ENCODE measurements at regions not wholly inside any gene's neighbourhood (a gene's known extent, or its start where the extent isn't known, plus 50 kb on each side); places are given as distances from the start of the nearest gene placed in this dataset.
A peak's percentile ranks its signal among the peaks of the same experiment; 100 is the strongest.

DNA sequence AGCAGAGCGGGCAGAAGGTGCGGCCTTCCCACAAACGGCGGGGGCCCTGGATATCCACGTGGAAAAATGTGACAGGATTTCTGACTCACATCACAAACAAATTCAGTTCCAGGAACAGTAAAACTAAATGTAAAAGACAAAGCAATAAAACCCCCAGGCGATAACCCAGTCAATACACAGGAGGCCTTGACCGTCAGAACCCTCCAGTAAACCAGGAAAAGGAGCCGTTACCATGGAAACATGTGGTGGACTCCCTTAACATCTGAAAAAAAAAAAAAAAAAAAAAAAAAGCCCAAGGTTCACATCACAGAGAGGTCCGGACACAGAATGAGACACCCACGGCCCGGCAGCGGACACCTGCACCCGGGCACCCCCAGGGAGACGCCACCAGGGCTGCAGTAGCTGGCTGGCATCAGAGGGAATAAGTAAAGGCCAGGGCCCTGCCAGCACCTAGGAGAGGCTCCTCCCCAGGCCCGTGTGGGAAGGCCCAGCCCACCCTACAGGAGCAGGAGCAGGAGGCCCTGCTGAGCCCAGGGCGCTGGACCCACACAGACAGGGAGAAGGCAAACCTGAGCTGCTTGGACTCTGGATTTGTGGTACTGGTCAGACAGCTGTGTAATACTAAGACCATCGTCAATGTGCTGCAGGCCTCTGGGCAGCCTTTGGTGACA is 83.7 kb downstream of the TMEM18 start:
- Histone ChIP-seq H3K4me3 (ENCODE audit: low read length in 2 of 2) (no peak overlapping the region), H3K9me3 (replicated peaks in 1 of 2; ENCODE audit: control insufficient read depth in 2 of 2, insufficient read depth in 1 of 2, low read depth in 1 of 2, low read length in 2 of 2) (peaks cover 0 to 5% of the 10 kb centered on the region in 2 donors), H3K9ac (ENCODE audit: low read depth, low read length, poor library complexity) (no peak overlapping the region), H3K14ac (ENCODE audit: low read length) (no peak overlapping the region), H3K79me1 (ENCODE audit: low read depth, low read length) (no peaks in the 10 kb centered on the region), H3K27me3 (ENCODE audit: control insufficient read depth in 3 of 3, insufficient read depth in 3 of 3, low read depth in 1 of 3, low read length in 3 of 3) (no peaks in the 10 kb centered on the region), H3K4ac (ENCODE audit: low read length) (no peak overlapping the region), H2BK5ac (ENCODE audit: low read length) (no peak overlapping the region), H3K4me2 (ENCODE audit: insufficient read depth, low read length, poor library complexity, severe bottlenecking) (no peak overlapping the region), H2BK12ac (ENCODE audit: low read length) (no peak overlapping the region), H3K23ac (ENCODE audit: low read depth, low read length, poor library complexity) (no peak overlapping the region), H2AK5ac (ENCODE audit: low read depth, low read length) (no peak overlapping the region), H2BK120ac (ENCODE audit: low read depth, low read length) (no peak overlapping the region), H2BK15ac (ENCODE audit: low read length) (no peak overlapping the region), H2AFZ (ENCODE audit: low read length) (no peak overlapping the region), H3K4me1 (ENCODE audit: control insufficient read depth in 2 of 2, insufficient read depth in 1 of 2, low read depth in 1 of 2, low read length in 2 of 2) (no peaks in the 10 kb centered on the region), H3K18ac (ENCODE audit: low read length) (peak overlapping the region; percentile 77), H3K27ac (replicated peaks; ENCODE audit: low read length) (no peak overlapping the region), H4K8ac (ENCODE audit: low read depth, low read length) (no peak overlapping the region), H3K36me3 (replicated peaks in 1 of 2; ENCODE audit: control insufficient read depth in 2 of 2, insufficient read depth in 2 of 2, low read length in 2 of 2) (no peaks in the 10 kb centered on the region), H4K91ac (ENCODE audit: low read depth, low read length, poor library complexity) (no peak overlapping the region)
- no peak for DNase-seq (ENCODE audit: low spot score)
- WGBS, 2 donors (ENCODE audit: extremely low coverage in 2 of 2, insufficient read length in 2 of 2, insufficient replicate concordance in 1 of 2): no CpG with 5 or more reads among the region's 17 CpGs

GRCh38 chr2:592737-593136 is 84.5 kb downstream of the TMEM18 start:
- Histone ChIP-seq H3K23ac (ENCODE audit: low read depth, low read length, poor library complexity) (no peak overlapping the region), H3K79me1 (ENCODE audit: low read depth, low read length) (no peaks in the 10 kb centered on the region), H3K27me3 (ENCODE audit: control insufficient read depth in 3 of 3, insufficient read depth in 3 of 3, low read depth in 1 of 3, low read length in 3 of 3) (no peaks in the 10 kb centered on the region), H3K14ac (ENCODE audit: low read length) (no peak overlapping the region), H2BK15ac (ENCODE audit: low read length) (no peak overlapping the region), H3K4me3 (ENCODE audit: low read length in 2 of 2) (no peak overlapping the region), H3K18ac (ENCODE audit: low read length) (no peak overlapping the region), H3K4me2 (ENCODE audit: insufficient read depth, low read length, poor library complexity, severe bottlenecking) (no peak overlapping the region), H4K91ac (ENCODE audit: low read depth, low read length, poor library complexity) (no peak overlapping the region), H2BK5ac (ENCODE audit: low read length) (no peak overlapping the region), H2BK120ac (ENCODE audit: low read depth, low read length) (no peak overlapping the region), H3K36me3 (replicated peaks in 1 of 2; ENCODE audit: control insufficient read depth in 2 of 2, insufficient read depth in 2 of 2, low read length in 2 of 2) (no peaks in the 10 kb centered on the region), H2BK12ac (ENCODE audit: low read length) (no peak overlapping the region), H2AFZ (ENCODE audit: low read length) (no peak overlapping the region), H4K8ac (ENCODE audit: low read depth, low read length) (no peak overlapping the region), H3K4ac (ENCODE audit: low read length) (no peak overlapping the region), H2AK5ac (ENCODE audit: low read depth, low read length) (no peak overlapping the region), H3K4me1 (ENCODE audit: control insufficient read depth in 2 of 2, insufficient read depth in 1 of 2, low read depth in 1 of 2, low read length in 2 of 2) (no peaks in the 10 kb centered on the region), H3K9me3 (replicated peaks in 1 of 2; ENCODE audit: control insufficient read depth in 2 of 2, insufficient read depth in 1 of 2, low read depth in 1 of 2, low read length in 2 of 2) (peaks cover 0 to 2% of the 10 kb centered on the region in 2 donors), H3K27ac (replicated peaks; ENCODE audit: low read length) (no peak overlapping the region), H3K9ac (ENCODE audit: low read depth, low read length, poor library complexity) (no peak overlapping the region)
- no CpG with 5 or more reads among the region's 8 CpGs for WGBS, 2 donors (ENCODE audit: extremely low coverage in 2 of 2, insufficient read length in 2 of 2, insufficient replicate concordance in 1 of 2)
- DNase-seq (ENCODE audit: low spot score): no peak

GRCh38 chr2:590214-591175 is 86.7 kb downstream of the TMEM18 start:
- no peak overlapping the region for H3K18ac ChIP-seq (ENCODE audit: low read length)
- no peak overlapping the region for H3K23ac ChIP-seq (ENCODE audit: low read depth, low read length, poor library complexity)
- H3K4ac ChIP-seq (ENCODE audit: low read length): no peak overlapping the region
- no peak overlapping the region for H3K27ac ChIP-seq (replicated peaks; ENCODE audit: low read length)
- H3K9ac ChIP-seq (ENCODE audit: low read depth, low read length, poor library complexity): no peak overlapping the region
- no peak overlapping the region for H2BK5ac ChIP-seq (ENCODE audit: low read length)
- H3K79me1 ChIP-seq (ENCODE audit: low read depth, low read length): no peaks in the 10 kb centered on the region
- no peak overlapping the region for H4K8ac ChIP-seq (ENCODE audit: low read depth, low read length)
- no peak overlapping the region for H2BK15ac ChIP-seq (ENCODE audit: low read length)
- H2BK120ac ChIP-seq (ENCODE audit: low read depth, low read length): no peak overlapping the region
- no peak overlapping the region for H3K4me3 ChIP-seq (ENCODE audit: low read length in 2 of 2)
- H2AFZ ChIP-seq (ENCODE audit: low read length): no peak overlapping the region
- no CpG with 5 or more reads among the region's 19 CpGs for WGBS, 2 donors (ENCODE audit: extremely low coverage in 2 of 2, insufficient read length in 2 of 2, insufficient replicate concordance in 1 of 2)
- H2AK5ac ChIP-seq (ENCODE audit: low read depth, low read length): no peak overlapping the region
- H3K27me3 ChIP-seq (ENCODE audit: control insufficient read depth in 3 of 3, insufficient read depth in 3 of 3, low read depth in 1 of 3, low read length in 3 of 3): no peaks in the 10 kb centered on the region
- peaks cover 8 to 11% of the 10 kb centered on the region in 2 donors for H3K4me1 ChIP-seq (ENCODE audit: control insufficient read depth in 2 of 2, insufficient read depth in 1 of 2, low read depth in 1 of 2, low read length in 2 of 2)
- DNase-seq (ENCODE audit: low spot score): no peak
- H3K14ac ChIP-seq (ENCODE audit: low read length): no peak overlapping the region
- no peak overlapping the region for H4K91ac ChIP-seq (ENCODE audit: low read depth, low read length, poor library complexity)
- peaks cover 0 to 2% of the 10 kb centered on the region in 2 donors for H3K9me3 ChIP-seq (replicated peaks in 1 of 2; ENCODE audit: control insufficient read depth in 2 of 2, insufficient read depth in 1 of 2, low read depth in 1 of 2, low read length in 2 of 2)
- no peaks in the 10 kb centered on the region for H3K36me3 ChIP-seq (replicated peaks in 1 of 2; ENCODE audit: control insufficient read depth in 2 of 2, insufficient read depth in 2 of 2, low read length in 2 of 2)
- H3K4me2 ChIP-seq (ENCODE audit: insufficient read depth, low read length, poor library complexity, severe bottlenecking): no peak overlapping the region
- no peak overlapping the region for H2BK12ac ChIP-seq (ENCODE audit: low read length)

Measured in neuronal stem cell (in vitro differentiated cells).